Endothelial cell of umbilical vein (primary cell): ENCODE measurements at regions not wholly inside any gene's neighbourhood (a gene's known extent, or its start where the extent isn't known, plus 50 kb on each side); places are given as distances from the start of the nearest gene placed in this dataset.

ENCODE experiments used
- BruUV-seq: library from RNA; stranded (reverse); fragments of 400-500 nt; replicated peaks from 2 replicates; lab custom pipeline; 2021; lab: Mats Ljungman, UMichigan
- CTCF ChIA-PET: fragments of 300-600, 350-600 bp; sonication (Branson Sonifier 250); formaldehyde crosslinking; loops from one replicate; lab custom pipeline; 2021; ENCODE audit warnings: antibody characterized with exemption, inconsistent platforms; lab: Charles Lee
- POLR2A ChIA-PET: fragments of 300-600, 350-600 bp; sonication (Branson Sonifier 250); formaldehyde crosslinking; loops from one replicate; lab custom pipeline; 2021; ENCODE audit warnings: antibody characterized with exemption, inconsistent platforms; lab: Charles Lee
- DNase-seq: peaks from one replicate; pipeline ENCODE4 v3.0.0-alpha.2; 2011; ENCODE audit warnings: low read depth, low spot score
- FAIRE-seq: peaks from 2 replicates; lab custom pipeline; 2011; peaks lifted over from hg19 to GRCh38; lab: Jason Lieb, UNC
- H2AFZ ChIP-seq: 2 replicates; pipeline ENCODE4 v1.6.0; 2012; ENCODE audit warnings: low read depth, low read length, control low read depth, inconsistent platforms
- H3K27ac ChIP-seq: 2 replicates; pipeline ENCODE4 v1.5.1; 2011; ENCODE audit warnings: low read depth, mild to moderate bottlenecking, control low read depth, low read length, moderate library complexity; ENCODE audit not compliant: insufficient read depth
- H3K27me3 ChIP-seq, 2 experiments: 2 replicates each; pipeline versions ENCODE4 v1.6.0 to v1.6.1; 2011; ENCODE audit warnings: low read length in 2 of 2, mixed read lengths in 1 of 2; ENCODE audit not compliant: control insufficient read depth in 2 of 2, insufficient read depth in 2 of 2
- H3K36me3 ChIP-seq, 2 experiments: 2 replicates in 1 of 2; 3 replicates in 1 of 2; pipeline ENCODE4 v1.5.1; 2011; ENCODE audit warnings: low read length in 2 of 2, mild to moderate bottlenecking in 1 of 2, moderate library complexity in 1 of 2; ENCODE audit not compliant: control insufficient read depth in 2 of 2, insufficient read depth in 2 of 2; ENCODE audit errors: extremely low read depth in 1 of 2
- H3K4me1 ChIP-seq: 3 replicates; pipeline ENCODE4 v1.5.1; 2011; ENCODE audit warnings: mild to moderate bottlenecking, low read length; ENCODE audit not compliant: control insufficient read depth, insufficient read depth; ENCODE audit errors: extremely low read depth
- H3K4me2 ChIP-seq: 2 replicates; pipeline ENCODE4 v1.6.1; 2011; ENCODE audit warnings: low read length, control low read depth, mixed read lengths; ENCODE audit not compliant: insufficient read depth
- H3K4me3 ChIP-seq, 3 experiments: fragments of 200-600 bp in 1 of 3; sonication (generic), shearing (Covaris generic) in 1 of 3; replicated peaks in 1 of 3; 2 replicates each; pipeline ENCODE4 v1.5.1; 2011 to 2016; ENCODE audit warnings: control low read depth in 3 of 3, low read length in 3 of 3, mild to moderate bottlenecking in 2 of 3, inconsistent platforms in 1 of 3, low read depth in 1 of 3, moderate library complexity in 1 of 3; ENCODE audit not compliant: insufficient read depth in 1 of 3
- H3K79me2 ChIP-seq: 2 replicates; pipeline ENCODE4 v1.6.0; 2012; ENCODE audit warnings: low read length, inconsistent platforms; ENCODE audit not compliant: control insufficient read depth, insufficient read depth
- H3K9ac ChIP-seq: replicated peaks from 2 replicates; pipeline ENCODE3; 2011; ENCODE audit warnings: low read length, control low read depth; ENCODE audit not compliant: insufficient read depth; ENCODE audit errors: extremely low read depth
- H3K9me1 ChIP-seq: replicated peaks from 3 replicates; pipeline ENCODE4 v1.6.0; 2011; ENCODE audit warnings: mild to moderate bottlenecking, low read length; ENCODE audit not compliant: control insufficient read depth, insufficient read depth; ENCODE audit errors: extremely low read depth
- H3K9me3 ChIP-seq: replicated peaks from 2 replicates; pipeline ENCODE4 v1.5.1; 2012; ENCODE audit warnings: low read length, inconsistent platforms; ENCODE audit not compliant: control insufficient read depth, insufficient read depth
- H4K20me1 ChIP-seq: replicated peaks from 2 replicates; pipeline ENCODE3; 2011; ENCODE audit warnings: mild to moderate bottlenecking, low read length; ENCODE audit not compliant: control insufficient read depth, insufficient read depth; ENCODE audit errors: extremely low read depth
- EZH2 ChIP-seq: IDR thresholded peaks from 2 replicates; pipeline ENCODE4 v1.6.1; 2012; ENCODE audit warnings: borderline replicate concordance, low read depth, mild to moderate bottlenecking, moderate library complexity, low read length, inconsistent platforms; ENCODE audit not compliant: severe bottlenecking
- FOS ChIP-seq: IDR thresholded peaks from 2 replicates; pipeline ENCODE4 v1.6.1; 2011; ENCODE audit warnings: mild to moderate bottlenecking, low read length, moderate library complexity, borderline replicate concordance; ENCODE audit not compliant: insufficient read depth
- GATA2 ChIP-seq: IDR thresholded peaks from 2 replicates; pipeline ENCODE4 v1.7.0; 2011; ENCODE audit warnings: low read depth, mild to moderate bottlenecking, moderate library complexity, mixed read lengths, low read length; ENCODE audit not compliant: insufficient read length, insufficient read depth
- JUN ChIP-seq: IDR thresholded peaks from 2 replicates; pipeline ENCODE4 v1.6.1; 2011; ENCODE audit warnings: borderline replicate concordance, low read depth; ENCODE audit not compliant: insufficient read length, insufficient read depth
- MYC ChIP-seq: IDR thresholded peaks from one replicate; pipeline ENCODE4 v1.6.1; 2011; ENCODE audit warnings: mild to moderate bottlenecking, low read depth, low read length
- POLR2A ChIP-seq: IDR thresholded peaks from 2 replicates; pipeline ENCODE4 v1.6.1; 2012; ENCODE audit warnings: low read depth, mild to moderate bottlenecking, control low read depth, low read length
- POLR2AphosphoS5 ChIP-seq: IDR thresholded peaks from 2 replicates; pipeline ENCODE4 v1.6.1; 2012; ENCODE audit warnings: low read depth, mild to moderate bottlenecking, control low read depth, low read length, moderate library complexity; ENCODE audit not compliant: insufficient read depth
- dilution Hi-C: fragments of 300-500 bp; cut with MboI; formaldehyde crosslinking; loops from one replicate; pipeline ENCODE4 v1.15.0; 2019; ENCODE audit warnings: low sequenced_read_pairs; ENCODE audit not compliant: extremely low pct_ligation_motif_present
- intact Hi-C: fragments of 100-400 bp; cut with micrococcal nuclease; formaldehyde crosslinking; loops from one replicate; pipeline ENCODE4 v1.10.0; 2022
- TF ChIP-seq, protein P1 (sequence below): IDR thresholded peaks from 2 replicates; pipeline ENCODE4 v1.6.1; 2011; ENCODE audit not compliant: insufficient read depth, insufficient read length
- TF ChIP-seq, protein P2 (sequence below), 2 donors: IDR thresholded peaks; 1 replicate in 1 of 2; 2 replicates in 1 of 2; pipeline ENCODE4 v1.5.1; 2011; ENCODE audit warnings: low read length in 2 of 2, mild to moderate bottlenecking in 2 of 2, moderate library complexity in 2 of 2, control low read depth in 1 of 2, inconsistent platforms in 1 of 2, low read depth in 1 of 2; ENCODE audit not compliant: insufficient read depth in 1 of 2; ENCODE audit errors: extremely low read depth in 1 of 2

DNA sequence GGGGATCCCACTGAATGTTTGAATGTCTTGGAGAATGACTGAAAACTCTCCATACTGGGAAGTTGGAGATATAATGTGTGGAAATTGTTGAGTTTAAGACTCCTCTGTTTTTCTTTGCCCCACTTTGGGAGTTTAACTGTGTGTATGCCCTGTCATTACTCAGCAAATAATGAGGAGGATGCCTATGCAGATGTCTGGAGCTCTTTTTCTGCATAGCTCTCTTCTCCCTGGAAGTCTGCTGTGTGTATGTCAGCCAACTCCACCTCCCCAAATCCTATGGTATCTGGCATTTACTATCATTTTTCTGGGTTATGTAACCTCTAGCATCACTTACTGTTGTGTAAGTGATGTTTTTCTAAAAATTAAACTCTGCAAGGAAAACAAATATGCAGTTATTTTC is 122.2 kb downstream of the ANKRD7 start:
- Histone ChIP-seq H3K36me3 (no peaks in the 10 kb centered on the region), H3K9me3 (no peaks in the 10 kb centered on the region), H4K20me1 (no peaks in the 10 kb centered on the region), H3K4me1 (no peaks in the 10 kb centered on the region), H2AFZ (no peak overlapping the region), H3K4me2 (no peak overlapping the region), H3K27ac (no peak overlapping the region), H3K79me2 (no peaks in the 10 kb centered on the region), H3K9me1 (no peaks in the 10 kb centered on the region), H3K9ac (no peak overlapping the region), H3K27me3 (no peaks in the 10 kb centered on the region), H3K4me3 (no peak overlapping the region)
- intact Hi-C loops (no loop called here), dilution Hi-C loops (no loop called here)
- ChIA-PET POLR2A (no interaction called here), CTCF (no interaction called here)
- DNase-seq: no peak
- TF ChIP-seq POLR2AphosphoS5: no peak
- TF ChIP-seq EZH2: no peak
- TF ChIP-seq, protein P1, sequence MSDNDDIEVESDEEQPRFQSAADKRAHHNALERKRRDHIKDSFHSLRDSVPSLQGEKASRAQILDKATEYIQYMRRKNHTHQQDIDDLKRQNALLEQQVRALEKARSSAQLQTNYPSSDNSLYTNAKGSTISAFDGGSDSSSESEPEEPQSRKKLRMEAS: no peak
- TF ChIP-seq POLR2A: no peak
- TF ChIP-seq JUN: no peak
- TF ChIP-seq, protein P2, sequence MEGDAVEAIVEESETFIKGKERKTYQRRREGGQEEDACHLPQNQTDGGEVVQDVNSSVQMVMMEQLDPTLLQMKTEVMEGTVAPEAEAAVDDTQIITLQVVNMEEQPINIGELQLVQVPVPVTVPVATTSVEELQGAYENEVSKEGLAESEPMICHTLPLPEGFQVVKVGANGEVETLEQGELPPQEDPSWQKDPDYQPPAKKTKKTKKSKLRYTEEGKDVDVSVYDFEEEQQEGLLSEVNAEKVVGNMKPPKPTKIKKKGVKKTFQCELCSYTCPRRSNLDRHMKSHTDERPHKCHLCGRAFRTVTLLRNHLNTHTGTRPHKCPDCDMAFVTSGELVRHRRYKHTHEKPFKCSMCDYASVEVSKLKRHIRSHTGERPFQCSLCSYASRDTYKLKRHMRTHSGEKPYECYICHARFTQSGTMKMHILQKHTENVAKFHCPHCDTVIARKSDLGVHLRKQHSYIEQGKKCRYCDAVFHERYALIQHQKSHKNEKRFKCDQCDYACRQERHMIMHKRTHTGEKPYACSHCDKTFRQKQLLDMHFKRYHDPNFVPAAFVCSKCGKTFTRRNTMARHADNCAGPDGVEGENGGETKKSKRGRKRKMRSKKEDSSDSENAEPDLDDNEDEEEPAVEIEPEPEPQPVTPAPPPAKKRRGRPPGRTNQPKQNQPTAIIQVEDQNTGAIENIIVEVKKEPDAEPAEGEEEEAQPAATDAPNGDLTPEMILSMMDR (IDR thresholded peaks at IDR 0.05; ENCODE audit: extremely low read depth in 1 of 2, insufficient read depth in 1 of 2, low read depth in 1 of 2, low read length in 2 of 2): no peak
- no peak for TF ChIP-seq FOS
- no peak for TF ChIP-seq MYC
- TF ChIP-seq GATA2: no peak
- FAIRE-seq: no peak
- BruUV-seq: no TSS peak
